ENCODE measurements at regions not wholly inside any gene's neighbourhood (a gene's known extent, or its start where the extent isn't known, plus 50 kb on each side); places are given as distances from the start of the nearest gene placed in this dataset.
"Not testable (repeated sequence)": the region's sequence is repeated elsewhere in the genome, so short reads cannot be mapped to it uniquely, and the experiment has no call there.

DNA sequence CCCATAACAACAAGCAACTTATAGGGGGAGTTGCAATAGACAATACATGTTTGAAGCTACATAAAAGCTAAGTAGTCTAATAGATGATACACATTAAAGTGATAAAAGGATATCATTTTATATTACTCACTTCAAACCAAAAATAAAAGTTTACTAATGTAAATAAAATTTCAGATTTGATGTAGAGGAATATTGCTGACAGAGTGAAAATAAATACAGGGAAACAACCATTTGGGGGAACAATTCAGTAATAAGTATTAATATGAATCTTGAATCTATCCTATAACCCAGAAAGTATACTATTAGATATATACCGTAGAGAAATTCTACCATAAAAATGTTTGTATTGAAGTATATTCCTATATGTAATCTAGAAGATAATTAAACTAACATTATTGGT lies 1248.9 kb upstream of the EPHA6 start:
- no peak for DNase-seq

DNA sequence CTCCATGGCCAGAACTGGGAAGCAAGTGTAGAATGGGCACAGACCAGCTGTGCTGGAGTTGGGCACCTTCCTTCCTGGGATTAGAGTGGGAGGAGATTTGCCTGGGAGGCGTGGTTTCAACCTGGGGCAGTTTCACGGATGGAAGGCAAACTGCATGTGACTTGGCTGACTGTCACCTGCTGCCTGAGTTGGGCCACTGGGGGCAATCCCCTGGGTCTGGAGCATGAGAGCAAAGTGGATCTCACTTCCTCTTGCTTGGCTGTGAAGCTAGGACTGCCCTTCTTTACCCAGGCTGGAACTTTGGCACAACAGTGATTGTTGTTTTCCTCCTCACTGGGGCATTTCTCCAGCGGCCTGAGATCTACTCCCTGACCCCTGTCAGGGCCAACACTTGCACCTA lies 1247.0 kb upstream of the EPHA6 start:
- no peak for DNase-seq

DNA sequence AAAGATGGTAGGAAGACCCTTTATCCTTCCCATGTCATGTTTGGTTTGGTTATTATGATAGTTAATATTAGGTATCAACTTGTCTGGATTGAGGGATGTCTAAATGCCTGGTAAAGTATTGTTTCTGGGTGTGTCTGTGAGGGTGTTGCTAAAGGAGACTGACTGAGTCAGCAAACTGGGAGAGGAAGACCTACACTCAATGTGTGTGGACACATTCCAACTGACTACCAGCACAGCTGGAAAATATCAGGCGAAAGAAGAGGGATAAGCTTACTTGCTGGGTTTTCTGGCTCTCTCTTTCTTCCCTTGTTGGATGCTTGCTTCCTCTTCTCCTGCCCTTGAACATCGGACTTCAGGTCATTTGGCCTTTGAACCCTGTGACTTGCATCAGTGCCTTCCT lies 1227.6 kb upstream of the EPHA6 start:
- no peak for DNase-seq

DNA sequence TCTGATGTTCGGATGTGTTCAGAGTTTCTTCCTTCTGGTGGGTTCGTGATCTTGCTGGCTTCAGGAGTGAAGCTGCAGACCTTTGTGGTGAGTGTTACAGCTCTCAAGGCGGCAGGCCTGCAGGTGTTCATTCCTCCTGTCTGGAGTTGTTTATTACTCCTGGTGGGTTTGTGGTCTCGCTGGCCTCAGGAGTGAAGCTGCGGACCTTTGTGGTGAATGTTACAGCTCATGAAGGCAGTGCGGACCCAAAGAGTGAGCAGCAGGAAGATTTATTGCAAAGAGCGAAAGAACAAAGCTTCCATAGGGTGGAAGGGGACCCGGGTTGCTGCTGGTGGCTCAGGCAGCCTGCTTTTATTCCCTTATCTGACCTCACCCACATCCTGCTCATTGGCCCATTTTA lies 1226.8 kb upstream of the EPHA6 start:
- not testable (repeated sequence) for DNase-seq

DNA sequence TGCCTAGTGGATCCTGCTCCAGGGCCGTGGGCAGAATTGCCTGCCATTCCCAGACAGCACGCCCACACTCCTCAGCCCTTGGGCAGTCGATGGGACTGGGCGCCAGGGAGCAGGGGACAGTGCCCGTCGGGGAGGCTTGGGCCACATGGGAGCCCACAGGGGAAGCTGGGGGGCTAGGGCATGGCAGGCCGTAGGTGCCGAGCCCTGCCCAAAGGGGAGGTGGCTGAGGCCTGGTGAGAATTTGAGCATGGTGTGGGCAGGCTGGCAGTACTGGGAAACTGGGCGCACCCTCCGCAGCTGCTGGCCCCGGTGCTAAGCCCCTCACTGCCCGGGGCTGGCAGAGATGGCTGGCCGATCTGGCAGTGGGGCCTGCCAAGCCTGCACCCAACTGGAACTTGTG lies 1225.9 kb upstream of the EPHA6 start:
- no peak for DNase-seq

DNA sequence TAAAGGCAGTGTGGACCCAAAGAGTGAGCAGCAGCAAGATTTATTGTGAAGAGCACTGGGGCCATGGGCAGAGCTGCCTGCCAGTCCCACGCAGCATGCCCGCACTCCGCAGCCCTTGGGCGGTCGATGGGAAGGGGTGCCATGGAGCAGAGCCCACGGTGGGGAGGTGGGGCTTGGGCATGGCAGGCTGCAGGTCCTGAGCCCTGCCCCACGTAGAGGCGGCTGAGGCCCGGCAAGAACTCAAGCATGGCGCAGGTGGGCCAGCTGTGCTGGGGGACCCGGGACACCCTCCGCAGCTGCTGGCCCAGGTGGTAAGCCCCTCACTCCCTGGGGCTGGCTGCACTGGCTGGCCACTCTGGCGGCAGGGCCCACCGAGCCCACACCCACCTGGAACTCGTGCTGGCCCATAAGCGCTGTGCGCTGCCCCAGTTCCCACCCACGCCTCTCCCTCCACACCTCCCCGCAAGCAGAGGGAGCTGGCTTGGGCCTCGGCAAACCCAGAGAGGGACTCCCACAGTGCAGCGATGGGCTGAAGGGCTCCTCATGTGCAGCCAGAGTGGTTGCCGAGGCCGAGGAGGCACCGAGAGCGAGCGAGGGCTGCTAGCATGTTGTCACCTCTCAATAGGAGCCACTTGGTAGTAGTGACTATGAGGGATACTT lies 1218.8 kb upstream of the EPHA6 start:
- no peak for DNase-seq

DNA sequence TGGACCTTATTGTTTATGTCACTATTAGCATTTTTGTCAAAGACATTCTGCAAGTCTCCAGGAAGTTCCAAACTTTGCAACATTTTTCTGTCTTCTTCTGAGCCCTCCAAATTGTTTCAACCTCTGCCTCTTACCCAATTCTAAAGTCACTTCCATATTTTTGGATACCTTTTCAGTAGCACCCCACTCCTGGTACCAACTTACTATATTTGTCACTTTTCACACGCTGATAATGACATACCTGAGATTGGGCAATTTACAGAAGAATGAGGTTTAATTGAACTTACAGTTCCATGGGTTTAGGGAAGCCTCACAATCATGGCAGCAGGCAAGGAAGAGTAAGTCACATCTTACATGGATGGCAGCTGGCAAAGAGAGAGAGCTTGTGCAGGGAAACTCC lies 1206.5 kb upstream of the EPHA6 start:
- no peak for DNase-seq

DNA sequence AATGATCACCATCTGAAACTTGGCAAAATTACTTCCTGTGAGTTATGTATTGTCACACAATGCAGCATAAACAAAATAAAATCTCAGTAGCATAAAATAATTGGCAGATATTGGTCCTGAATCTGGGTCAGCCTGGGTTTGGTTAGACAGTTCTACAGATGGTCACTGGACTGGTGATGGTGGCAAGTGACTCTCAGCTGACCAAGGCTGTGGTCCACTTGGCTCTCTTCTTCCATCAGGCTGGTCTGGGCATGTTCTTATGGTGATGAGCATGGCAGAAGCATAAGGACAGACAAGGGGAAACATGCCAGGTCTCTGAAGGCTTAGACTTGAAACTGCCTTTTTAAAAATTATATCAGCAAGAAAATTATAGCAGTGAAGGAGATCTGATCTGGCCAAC lies 1205.0 kb upstream of the EPHA6 start:
- no peak for DNase-seq

DNA sequence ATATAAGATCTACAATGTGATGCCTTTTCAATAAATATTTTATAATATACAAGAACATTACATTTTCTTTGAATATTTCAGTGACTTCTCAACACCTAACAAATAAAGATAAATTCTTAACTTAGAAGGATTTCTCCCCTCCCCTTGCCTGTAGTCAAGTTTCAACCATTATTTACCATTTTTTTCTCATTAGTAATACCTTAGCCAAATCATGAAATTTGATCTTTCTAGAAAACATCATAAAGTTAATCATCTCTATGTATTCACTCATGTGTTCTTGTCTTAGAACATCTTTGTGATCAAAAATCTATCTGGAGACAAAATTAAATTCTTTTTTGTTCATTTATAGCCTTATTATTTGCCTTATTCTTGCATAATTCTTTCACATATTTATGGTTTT lies 1201.8 kb upstream of the EPHA6 start:
- DNase-seq: no peak

DNA sequence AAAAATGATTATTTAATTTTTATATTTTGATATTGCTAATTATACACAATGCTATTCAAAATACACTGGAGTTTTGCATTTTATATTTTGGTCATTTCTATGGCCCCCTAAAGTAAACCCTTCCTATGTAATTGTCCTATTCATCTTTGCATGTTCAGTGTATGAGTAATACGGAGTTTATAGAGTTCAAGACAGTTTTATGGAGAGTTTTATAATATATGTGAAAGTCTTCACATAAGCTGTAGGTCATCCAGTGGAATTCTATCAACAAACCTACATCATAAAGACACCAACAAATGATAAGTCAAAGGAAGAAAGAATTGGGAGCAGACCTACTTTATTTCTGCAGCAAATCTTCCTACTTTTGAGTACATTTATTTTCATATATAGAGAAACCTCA lies 1200.4 kb upstream of the EPHA6 start:
- no peak for DNase-seq

DNA sequence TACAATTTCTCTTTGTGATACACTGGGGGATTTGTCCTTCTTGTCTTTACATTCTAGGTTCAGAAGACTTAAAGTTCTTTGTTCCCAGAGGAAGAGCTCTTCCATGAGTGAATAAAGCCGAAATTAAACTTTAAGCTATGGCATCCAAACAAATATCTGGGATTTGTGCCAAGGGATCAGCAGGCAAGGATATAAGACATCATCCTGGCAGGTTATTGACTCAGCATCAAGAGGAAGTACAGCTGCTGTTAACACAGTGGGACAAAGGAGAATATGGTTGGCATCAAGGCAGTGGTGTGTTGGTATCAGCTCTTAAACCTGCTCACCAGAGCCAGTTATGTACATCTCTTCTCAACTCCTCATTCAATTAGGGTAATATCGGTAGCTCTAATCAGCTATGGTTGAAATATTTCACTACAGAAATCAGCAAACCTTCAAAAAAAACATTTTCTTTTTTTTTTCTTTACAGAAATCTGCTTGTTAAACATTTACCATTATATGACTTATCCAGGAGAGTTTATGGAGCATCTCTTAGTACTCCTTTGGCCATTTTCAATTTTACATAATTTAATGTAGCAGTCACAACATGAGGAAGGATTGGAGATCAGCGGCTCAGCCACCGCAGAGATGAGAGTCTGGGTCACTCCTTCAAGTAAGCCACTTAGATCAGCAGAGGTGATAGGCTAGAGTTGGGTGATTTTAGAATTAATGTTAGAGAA lies 1198.6 kb upstream of the EPHA6 start:
- DNase-seq: no peak

DNA sequence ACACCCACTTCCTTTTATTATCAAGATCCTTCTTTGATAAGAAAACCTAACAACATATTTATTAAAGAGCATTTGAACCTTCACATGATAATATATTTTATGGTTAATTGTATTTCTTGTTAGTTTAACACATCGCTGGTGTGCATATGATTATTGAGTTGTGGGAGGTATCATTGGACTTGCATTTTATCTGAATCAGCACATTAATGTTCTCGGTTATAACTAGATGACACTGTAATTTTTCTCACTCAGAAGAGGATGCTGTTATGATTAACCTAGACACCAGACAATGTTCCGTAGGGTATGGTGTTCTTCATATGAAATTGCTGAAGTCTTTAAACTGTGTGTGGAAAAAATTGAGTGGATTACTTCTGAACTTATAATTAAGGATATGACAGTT lies 1188.3 kb upstream of the EPHA6 start:
- no peak for DNase-seq

DNA sequence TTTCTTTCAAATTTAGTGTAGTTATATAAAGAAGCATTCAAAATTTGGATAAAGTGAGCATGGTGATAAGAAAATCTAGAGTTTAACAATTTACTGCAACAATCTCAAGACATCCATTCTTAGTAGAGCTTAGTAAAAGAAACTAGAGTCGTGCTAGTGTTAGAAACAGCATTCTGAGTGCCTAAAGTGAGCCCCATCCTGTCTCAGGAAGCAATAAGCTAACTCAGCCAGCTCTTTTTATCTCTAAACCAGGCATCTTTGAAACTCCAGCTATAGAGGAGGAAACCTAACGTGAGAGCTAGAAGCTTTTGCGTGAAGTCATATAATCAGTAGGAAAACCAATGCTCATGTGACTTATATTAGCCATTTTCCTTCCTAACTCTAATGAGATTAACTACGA lies 1187.1 kb upstream of the EPHA6 start:
- DNase-seq: no peak

DNA sequence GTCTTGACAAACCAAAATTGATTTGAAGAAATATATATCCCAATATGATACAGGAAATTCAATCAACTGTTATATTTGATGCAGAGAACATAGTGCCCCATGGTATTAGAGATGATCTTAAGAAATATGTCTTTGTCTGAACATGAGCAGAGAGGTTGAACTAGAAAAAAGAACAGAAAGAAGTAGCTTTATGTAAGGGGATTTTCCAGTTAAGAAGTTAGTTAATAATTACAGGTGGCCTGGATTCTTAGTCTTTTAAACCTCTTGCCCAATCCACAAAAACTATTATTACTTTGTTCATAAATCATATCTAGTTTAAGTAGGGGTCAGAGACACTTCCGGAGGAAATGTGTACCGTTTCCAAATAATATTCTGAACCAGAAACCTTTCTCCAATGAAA lies 1186.7 kb upstream of the EPHA6 start:
- no peak for DNase-seq

DNA sequence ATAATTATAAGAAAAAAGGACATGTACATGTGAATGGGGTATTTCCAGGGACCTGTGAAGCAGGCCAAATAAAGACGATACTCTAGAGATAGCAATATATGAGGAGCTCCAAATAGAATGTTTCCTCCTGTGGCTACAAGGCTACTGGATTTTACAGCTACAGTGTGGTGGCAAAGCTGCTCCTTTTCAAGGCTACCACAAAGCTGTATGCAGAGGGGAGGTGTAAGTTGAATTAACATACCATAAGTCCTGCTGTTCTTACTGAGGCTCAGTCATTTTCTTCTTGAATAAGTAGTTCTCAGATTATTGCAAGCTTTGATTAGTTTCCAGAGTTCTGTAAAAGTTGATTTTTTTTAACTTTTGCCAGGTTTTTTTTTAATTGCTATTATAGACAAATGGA lies 1184.6 kb upstream of the EPHA6 start:
- no peak for DNase-seq

DNA sequence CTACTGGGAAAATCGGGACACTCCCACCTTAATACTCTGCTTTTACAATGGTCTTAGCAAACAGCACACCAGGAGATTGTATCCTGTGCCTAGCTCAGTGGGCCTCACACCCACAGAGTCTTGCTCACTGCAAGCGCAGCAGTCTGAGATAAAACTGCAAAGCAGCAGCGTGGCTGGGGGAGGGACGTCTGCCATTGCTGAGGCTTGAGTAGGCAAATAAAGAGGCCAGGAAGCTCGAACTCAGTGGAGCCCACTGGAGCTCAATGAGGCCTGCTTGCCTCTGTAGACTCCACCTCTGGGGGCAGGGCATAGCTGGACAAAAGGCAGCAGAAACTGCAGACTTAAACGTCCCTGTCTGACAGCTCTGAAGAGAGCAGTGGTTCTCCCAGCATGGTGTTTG lies 1169.1 kb upstream of the EPHA6 start:
- DNase-seq: no peak

DNA sequence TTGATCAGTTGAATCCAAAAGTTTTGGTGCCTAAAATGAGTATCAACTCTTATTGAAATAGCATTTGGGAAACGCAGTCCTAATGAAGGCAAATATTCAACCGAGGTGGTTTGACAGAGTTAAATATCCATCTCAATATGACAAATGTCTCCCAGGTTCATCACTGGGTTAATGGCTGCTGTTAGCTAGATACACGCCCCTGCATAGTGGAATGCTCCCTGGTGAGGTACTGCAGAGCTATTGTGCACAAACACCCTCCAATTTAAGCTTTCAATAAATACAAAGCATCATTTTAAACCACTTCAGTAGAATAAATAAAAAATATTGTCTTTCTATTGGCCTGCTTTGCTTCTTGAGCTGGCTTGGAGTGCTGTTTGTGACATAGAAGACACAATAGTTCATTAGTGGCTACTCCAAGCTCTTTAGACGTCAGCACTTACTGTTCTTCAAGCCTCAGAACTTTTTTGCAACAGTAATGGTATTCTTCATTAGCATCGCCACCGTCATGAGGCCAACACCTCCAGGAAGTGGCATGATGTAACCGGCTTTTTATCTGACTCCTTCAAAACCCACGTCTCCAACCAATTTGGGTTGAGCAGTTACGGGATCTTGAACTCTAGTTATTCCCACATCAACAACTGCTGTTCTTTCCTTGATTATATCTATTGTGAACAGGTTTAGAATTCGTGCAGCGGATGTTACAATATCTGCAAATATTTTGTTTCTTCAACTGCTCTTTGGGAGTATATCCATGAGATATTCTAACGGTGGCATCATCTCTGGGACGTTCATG lies 1159.6 kb upstream of the EPHA6 start:
- no peak for DNase-seq

DNA sequence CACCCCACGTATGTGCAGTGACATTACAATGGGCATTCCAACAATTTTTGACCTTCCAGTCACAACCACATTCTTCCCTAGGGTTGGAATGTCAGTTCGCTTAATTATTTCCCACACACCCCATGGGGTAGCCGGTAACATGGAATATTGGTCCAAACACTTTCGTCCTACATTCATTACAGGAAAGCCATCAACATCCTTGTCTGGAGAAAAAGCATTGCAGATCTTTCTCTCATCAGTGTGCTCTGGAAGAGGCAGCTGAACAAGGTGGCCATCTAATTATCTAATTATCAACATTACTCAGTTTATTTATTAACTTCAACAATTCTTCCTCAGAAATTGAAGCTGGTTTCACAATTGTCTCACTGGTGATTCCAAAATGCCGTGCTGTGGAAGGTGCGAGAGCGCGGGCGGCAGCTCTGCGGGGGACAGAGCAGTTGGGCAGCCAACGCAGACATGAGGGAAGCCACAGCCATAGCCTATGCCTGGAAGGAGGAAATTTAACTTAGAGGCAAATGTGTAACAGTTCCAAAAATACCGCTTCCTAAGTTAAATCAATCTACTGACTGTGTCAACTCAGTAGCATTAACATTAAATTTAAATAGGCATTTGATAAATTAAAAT lies 1158.9 kb upstream of the EPHA6 start:
- no peak for DNase-seq

DNA sequence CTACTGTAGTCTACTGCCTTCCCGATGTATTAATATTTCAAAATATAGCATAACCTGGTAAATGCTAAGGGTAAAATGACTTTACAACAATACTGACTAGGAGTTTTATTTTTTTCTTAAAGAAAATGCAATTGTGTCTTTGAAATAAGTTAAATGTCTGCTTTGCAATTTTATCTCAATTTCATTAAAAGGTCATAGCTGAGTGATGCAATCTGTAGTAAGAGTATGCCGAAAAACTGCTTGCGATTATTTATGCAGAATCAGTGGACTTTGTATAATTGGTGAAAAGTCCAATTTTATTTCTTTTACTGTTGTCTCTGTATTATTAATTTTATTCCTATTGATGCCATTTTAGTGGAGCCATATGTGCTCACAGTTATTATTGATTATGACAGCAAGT lies 1143.6 kb upstream of the EPHA6 start:
- DNase-seq: no peak

DNA sequence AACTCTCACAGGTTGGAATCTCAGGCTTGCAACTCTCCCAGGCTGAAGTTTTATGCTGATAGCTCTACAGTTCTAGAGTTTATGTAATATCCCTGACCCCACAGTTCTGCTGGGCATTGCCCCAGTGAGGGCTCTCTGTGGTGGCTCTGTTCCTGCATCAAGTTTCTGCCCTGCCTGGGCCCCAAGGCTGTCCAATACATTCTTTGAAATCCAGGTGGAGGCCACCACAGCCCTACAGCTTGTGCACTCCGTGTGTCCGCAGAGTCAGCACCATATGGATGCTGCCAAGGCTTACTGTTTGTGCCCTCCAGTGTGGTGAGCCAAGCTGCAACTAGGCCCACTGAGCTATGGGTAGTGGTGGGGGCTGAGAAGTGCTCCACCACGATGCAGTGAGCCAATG lies 1141.2 kb upstream of the EPHA6 start:
- DNase-seq: no peak

DNA sequence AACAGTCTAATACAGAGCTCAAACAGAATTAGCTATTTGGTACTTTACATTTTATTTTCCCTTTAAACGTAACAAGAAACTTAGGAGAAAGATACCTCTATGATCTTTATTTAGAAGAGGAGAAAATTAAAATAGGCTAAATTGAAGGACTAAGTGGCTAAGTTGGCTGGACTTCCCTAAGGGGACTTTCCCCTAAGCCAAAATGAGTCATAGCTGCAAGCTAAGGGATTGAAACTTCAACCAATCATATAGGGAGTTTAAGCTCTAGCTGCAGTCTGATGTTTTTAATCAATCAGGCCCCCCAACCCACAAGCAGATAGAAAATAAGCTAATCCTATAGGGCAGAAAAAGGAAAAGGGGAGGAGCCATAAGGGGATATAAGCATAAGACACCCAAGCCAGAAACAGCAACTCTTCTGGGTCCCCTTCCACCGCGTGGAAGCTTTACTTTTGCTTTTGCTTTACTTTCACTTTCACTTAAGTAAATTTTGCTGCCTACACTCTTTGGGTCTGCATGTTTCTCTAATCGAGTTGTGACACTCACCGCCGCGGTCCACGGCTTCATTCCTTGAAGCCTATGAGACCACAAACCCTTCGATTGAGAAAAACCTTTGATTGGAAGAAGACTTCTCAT lies 1108.5 kb upstream of the EPHA6 start:
- no peak for DNase-seq

DNA sequence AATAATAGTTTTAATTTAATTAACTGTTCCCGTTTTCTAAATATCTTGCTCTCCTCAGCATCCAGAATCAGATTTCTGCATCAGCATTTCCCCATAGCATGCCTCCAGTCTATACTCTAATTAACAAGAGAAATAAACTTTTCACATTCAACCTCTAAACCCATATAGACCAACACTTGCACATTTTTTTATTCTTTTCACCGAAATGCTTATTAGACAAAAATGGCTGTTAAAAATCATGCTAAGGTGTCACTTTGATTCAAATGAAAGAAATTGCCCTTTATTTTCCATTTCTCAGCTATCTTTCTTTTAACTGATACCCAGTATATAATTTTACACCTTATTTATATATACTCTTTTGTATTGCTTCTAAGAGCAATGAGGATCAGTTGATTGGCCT lies 1107.1 kb upstream of the EPHA6 start:
- DNase-seq: no peak

DNA sequence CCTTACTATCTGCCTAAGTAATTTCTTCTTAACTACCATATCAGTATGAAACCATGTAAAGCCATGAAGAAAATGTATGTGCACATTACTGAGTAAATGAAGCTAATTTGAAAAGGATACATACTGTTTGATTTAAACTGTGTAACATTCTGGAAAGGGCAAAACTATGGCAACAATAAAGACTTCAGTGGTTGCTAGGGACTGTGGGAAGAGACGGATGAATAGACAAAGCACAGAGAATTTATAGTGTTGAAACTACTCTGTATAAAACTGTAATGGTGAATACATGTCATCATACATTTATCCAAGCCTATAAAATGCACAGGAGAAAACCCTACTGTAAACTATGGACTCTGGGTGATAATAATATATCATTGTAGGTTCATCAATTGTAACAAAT lies 1103.7 kb upstream of the EPHA6 start:
- DNase-seq: no peak
